ENCODE measurements at regions not wholly inside any gene's neighbourhood (a gene's known extent, or its start where the extent isn't known, plus 50 kb on each side); places are given as distances from the start of the nearest gene placed in this dataset.
"Not testable (repeated sequence)": the region's sequence is repeated elsewhere in the genome, so short reads cannot be mapped to it uniquely, and the experiment has no call there.

GRCh38 chr14:59006179-59006578, 182.3 kb upstream of the DAAM1 start:
- not testable (repeated sequence) for DNase-seq (ENCODE audit: low spot score)

DNA sequence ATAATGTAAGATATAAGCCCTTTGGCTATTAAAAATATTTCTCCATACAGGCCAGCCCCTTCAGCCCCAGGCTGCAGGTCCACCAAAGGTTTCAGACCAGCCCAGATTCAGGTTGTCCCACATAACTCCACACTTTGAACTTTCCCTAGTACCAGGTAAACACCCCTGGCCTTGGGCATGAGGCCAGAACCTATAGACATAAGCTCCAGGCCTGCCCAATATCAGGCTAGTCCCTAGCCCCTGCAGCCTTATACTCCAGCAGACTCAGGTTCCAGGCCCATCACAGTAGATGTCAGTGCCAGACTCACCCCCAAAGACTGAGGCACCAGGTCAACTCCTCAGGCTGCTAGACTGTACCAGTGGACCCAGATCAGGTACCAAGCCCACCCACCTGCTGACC, 178.5 kb upstream of the DAAM1 start:
- DNase-seq (ENCODE audit: low spot score), result no peak

- no peak for DNase-seq (ENCODE audit: low spot score)
These were observed 174.7 kb upstream of the DAAM1 start for GRCh38 chr14:59013672-59014298.

DNA sequence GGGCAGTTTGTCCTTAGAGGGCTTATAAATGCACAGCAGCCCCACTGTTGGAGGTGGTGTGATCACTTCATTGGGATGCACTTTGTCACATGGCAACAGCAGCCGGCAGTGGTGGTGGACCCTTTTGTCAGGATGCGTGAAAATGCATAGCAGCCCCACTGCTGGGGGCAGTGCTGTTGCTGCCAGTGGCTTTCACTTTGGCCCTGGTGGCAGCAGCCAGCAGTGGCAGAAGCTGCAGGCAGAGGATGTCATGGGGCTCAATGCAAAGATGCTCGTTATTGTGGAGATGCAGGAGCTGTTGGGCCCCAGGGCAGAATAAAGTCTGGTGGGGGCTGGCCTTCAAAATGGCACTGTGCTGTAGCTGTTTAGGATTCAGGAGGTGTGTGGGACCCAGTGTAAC, 173.0 kb upstream of the DAAM1 start:
- no peak for DNase-seq (ENCODE audit: low spot score)

DNA sequence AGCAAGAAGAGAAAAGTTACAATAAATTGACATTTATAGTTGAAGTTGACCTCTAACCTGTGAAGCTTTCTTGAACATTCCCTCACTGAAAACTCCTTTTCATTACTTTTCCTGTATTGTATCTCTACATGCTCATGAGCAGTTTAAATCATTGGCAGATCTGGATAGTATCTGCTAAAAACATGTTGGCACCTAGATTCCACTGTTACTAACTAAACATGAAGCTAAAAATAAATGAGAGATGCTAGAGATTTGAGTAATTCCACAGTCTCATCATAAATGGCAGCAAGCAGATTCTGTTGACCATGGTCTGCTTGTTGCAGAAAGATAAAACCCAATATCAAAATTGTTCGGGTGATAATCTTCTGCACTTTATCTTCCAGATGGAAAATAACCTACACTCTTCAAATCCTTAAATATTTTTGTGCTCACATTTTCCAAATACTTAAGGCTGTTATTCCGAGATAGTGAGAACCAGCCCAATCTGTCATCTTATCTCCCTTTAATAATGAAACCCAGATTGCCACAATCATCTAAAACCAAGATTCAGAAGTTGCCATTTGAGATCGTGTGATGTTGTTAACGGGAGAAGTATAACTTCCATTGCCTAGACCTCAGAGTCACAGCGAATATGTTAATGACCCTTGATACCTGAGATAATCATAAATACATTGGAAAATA, 171.0 kb upstream of the DAAM1 start:
- DNase-seq (ENCODE audit: low spot score), result no peak

GRCh38 chr14:59018460-59018859, 170.0 kb upstream of the DAAM1 start:
- no peak for DNase-seq (ENCODE audit: low spot score)

- DNase-seq (ENCODE audit: low spot score), result no peak
These were observed 169.5 kb upstream of the DAAM1 start for GRCh38 chr14:59018978-59019377.

GRCh38 chr14:59020382-59020781, 168.1 kb upstream of the DAAM1 start:
- DNase-seq (ENCODE audit: low spot score), result no peak

- DNase-seq (ENCODE audit: low spot score), result no peak
These were observed 166.3 kb upstream of the DAAM1 start for GRCh38 chr14:59022144-59022543.

DNA sequence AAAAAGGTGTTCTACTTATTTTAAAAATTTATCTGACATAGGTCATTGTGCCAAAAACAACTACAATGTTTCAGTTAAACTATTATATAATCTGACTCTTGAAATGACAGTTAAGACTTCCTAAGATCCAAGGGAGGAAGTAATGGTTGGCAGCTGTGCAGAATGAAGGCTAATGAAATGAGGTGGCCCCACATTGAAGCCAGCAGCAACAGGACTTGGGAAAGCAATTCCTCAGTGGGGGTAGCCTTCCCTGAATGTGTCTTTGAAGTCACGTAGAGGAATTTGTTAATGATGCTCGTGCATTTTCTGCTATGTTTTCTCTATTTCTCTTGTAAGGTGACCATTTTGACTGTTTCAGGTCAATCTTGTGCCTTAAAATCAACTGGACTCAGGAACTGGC, 162.4 kb upstream of the DAAM1 start:
- no peak for DNase-seq (ENCODE audit: low spot score)

GRCh38 chr14:59026640-59027039, 161.8 kb upstream of the DAAM1 start:
- not testable (repeated sequence) for DNase-seq (ENCODE audit: low spot score)

- no peak for DNase-seq (ENCODE audit: low spot score)
These were observed 159.8 kb upstream of the DAAM1 start for GRCh38 chr14:59028476-59029202.

- DNase-seq (ENCODE audit: low spot score), result no peak
These were observed 155.6 kb upstream of the DAAM1 start for GRCh38 chr14:59032826-59033225.

DNA sequence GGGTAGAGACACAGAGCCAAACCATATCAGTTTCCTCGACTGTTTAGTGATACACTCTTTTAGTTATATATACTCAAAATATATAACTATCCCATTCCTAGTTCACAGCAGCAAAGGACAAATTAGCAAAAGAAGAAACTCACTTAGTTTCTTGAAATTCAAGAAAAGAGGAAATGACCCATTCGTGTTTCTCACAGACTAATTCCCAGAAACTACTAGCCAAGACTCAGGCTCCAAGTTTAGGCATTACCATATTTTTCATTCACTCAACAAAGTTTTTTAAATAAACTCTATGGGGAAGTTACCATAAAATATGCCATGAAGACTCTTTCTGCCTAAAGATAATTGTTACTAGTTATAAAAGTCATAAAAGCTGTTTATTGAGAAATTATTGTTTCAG, 152.3 kb upstream of the DAAM1 start:
- DNase-seq (ENCODE audit: low spot score), result no peak

GRCh38 chr14:59037086-59037485, 151.4 kb upstream of the DAAM1 start:
- no peak for DNase-seq (ENCODE audit: low spot score)

DNA sequence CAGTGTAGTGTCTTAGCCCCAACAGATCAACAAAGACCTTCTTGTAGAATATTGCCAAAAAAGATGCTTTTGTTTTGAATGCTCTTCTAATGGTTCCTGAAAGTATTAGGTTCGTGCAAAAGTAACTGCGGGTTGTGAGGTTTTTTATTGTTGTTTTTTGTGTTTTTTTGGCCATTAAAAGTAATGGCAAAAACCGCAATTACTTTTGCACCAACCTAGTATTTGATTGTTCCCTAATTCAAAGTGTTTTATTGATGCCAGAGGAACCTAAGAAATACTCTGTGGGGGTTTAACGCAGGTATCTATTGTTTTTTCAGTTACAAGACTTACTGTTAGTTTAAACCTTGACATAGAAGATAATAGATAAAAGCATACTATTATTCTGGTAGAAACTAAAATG, 150.8 kb upstream of the DAAM1 start:
- DNase-seq (ENCODE audit: low spot score), result no peak

DNA sequence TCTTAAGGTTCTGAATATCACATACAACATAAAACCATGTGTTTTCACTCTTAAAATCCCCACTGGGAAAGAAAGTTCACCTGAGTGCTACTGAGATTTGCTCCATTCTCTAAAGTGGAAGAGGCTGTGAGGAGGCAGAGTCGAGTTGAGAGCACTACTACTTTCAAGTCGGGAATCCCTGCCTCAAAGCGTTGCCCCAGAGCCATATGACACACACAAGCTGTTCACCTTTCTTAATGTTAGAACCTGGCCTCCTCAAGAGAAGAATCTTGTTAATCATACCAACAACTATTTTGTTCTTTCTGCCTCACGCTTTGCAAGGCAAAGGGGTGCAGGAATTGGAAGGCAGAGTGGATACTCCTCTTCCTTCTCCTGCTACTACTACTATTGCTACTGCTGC, 149.7 kb upstream of the DAAM1 start:
- no peak for DNase-seq (ENCODE audit: low spot score)

- no peak for DNase-seq (ENCODE audit: low spot score)
These were observed 147.2 kb upstream of the DAAM1 start for GRCh38 chr14:59041308-59041707.

- DNase-seq (ENCODE audit: low spot score), result no peak
These were observed 143.8 kb upstream of the DAAM1 start for GRCh38 chr14:59044707-59045106.

- DNase-seq (ENCODE audit: low spot score), result no peak
These were observed 141.7 kb upstream of the DAAM1 start for GRCh38 chr14:59046746-59047145.

GRCh38 chr14:59055006-59055405, 133.5 kb upstream of the DAAM1 start:
- DNase-seq (ENCODE audit: low spot score), result no peak

DNA sequence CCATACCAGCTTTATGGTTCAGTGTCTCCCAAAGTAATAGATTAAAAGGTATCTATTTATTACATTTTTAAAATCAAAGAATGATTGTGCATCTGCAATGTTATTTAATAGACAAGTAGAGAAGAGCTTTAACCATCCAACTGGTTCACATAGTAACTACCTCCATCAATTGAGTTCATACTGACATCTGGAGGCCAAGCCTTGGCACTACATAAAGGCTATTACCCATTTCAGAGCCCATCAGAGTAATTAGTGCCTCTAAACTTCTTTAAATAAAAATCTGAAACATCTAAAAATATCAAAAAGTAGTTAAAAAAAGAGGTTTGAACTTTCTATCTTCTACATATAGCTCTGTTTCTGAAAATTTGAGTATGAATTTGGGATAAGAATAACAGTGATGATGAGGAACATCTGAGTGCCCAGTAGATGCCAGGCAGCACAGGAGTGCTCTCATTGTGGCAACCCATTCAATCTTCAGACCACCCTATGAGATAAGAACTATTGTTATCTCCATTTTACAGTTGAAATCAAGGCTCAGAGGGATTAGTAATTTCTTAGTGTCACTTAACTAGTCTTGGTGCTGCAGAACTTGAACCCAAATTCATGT, 132.9 kb upstream of the DAAM1 start:
- peak; percentile 17 for DNase-seq (ENCODE audit: low spot score)

GRCh38 chr14:59057551-59057950, 130.9 kb upstream of the DAAM1 start:
- no peak for DNase-seq (ENCODE audit: low spot score)

All from CD4-positive, alpha-beta T cell treated with Interleukin-2 at 100 ng/mL for 4 hours (primary cell).